SK-N-SH (cell line): ENCODE measurements at regions not wholly inside any gene's neighbourhood (a gene's known extent, or its start where the extent isn't known, plus 50 kb on each side); places are given as distances from the start of the nearest gene placed in this dataset.

Experiments used
- CTCF ChIA-PET: fragments of 300-600, 350-600 bp; formaldehyde crosslinking; extraction: SDS; loops from one replicate; lab custom pipeline; 2021; lab: Yijun Ruan, JAX
- POLR2A ChIA-PET: fragments of 350-600 bp; sonication (Branson Sonifier 250); formaldehyde crosslinking; extraction: SDS; loops from one replicate; lab custom pipeline; 2020; ENCODE audit warnings: antibody characterized with exemption, inconsistent platforms; lab: Yijun Ruan, JAX
- DNase-seq: peaks from one replicate; pipeline ENCODE4 v3.0.0; 2012
- H2AFZ ChIP-seq: fragments of 200-600 bp; sonication (generic); 2 replicates; pipeline ENCODE4 v1.8.1; 2016; ENCODE audit warnings: antibody characterized with exemption, mild to moderate bottlenecking, low read depth
- H3F3A ChIP-seq: fragments of 200-600 bp; sonication (generic); replicated peaks from 2 replicates; pipeline ENCODE3; 2016; ENCODE audit warnings: antibody characterized with exemption, mild to moderate bottlenecking; ENCODE audit not compliant: insufficient read depth
- H3K27ac ChIP-seq, 2 experiments: fragments of 200-500 bp in 1 of 2; fragments of 200-600 bp in 1 of 2; sonication (Bioruptor generic) in 1 of 2; sonication (generic), shearing (Covaris generic) in 1 of 2; 2 replicates each; pipeline versions ENCODE4 v1.5.1 to v1.6.1; 2014 to 2016; ENCODE audit warnings: low read depth in 2 of 2, inconsistent platforms in 1 of 2, low read length in 1 of 2, mild to moderate bottlenecking in 1 of 2, mixed read lengths in 1 of 2
- H3K27me3 ChIP-seq: fragments of 200-600 bp; sonication (generic), shearing (Covaris generic); 2 replicates; pipeline ENCODE4 v1.6.1; 2016; ENCODE audit warnings: mixed run types; ENCODE audit not compliant: insufficient read depth
- H3K36me3 ChIP-seq, 2 experiments: fragments of 200-500 bp in 1 of 2; fragments of 200-600 bp in 1 of 2; sonication (Bioruptor generic) in 1 of 2; sonication (generic) in 1 of 2; replicated peaks in 1 of 2; 2 replicates each; pipeline versions ENCODE3 to v1.5.1; 2014 to 2016; ENCODE audit warnings: low read length in 1 of 2, mild to moderate bottlenecking in 1 of 2; ENCODE audit not compliant: insufficient read depth in 2 of 2, control insufficient read depth in 1 of 2
- H3K4me1 ChIP-seq, 2 experiments: fragments of 200-500 bp in 1 of 2; fragments of 200-600 bp in 1 of 2; sonication (Bioruptor generic) in 1 of 2; sonication (generic), shearing (Covaris generic) in 1 of 2; 2 replicates each; pipeline versions ENCODE4 v1.5.1 to v1.6.1; 2014 to 2016; ENCODE audit warnings: low read depth in 1 of 2, low read length in 1 of 2, mixed run types in 1 of 2; ENCODE audit not compliant: insufficient read depth in 2 of 2, control insufficient read depth in 1 of 2
- H3K4me2 ChIP-seq: fragments of 200-600 bp; sonication (generic), shearing (Covaris generic); 2 replicates; pipeline ENCODE4 v1.6.1; 2017; ENCODE audit warnings: mixed run types
- H3K4me3 ChIP-seq, 2 experiments: fragments of 200-500 bp in 1 of 2; fragments of 200-600 bp in 1 of 2; sonication (Bioruptor generic) in 1 of 2; sonication (generic), shearing (Covaris generic) in 1 of 2; 2 replicates each; pipeline versions ENCODE4 v1.5.1 to v1.8.1; 2014 to 2016; ENCODE audit warnings: low read depth in 2 of 2, inconsistent platforms in 1 of 2, low read length in 1 of 2, mild to moderate bottlenecking in 1 of 2, mixed read lengths in 1 of 2, moderate library complexity in 1 of 2
- H3K79me2 ChIP-seq: fragments of 200-600 bp; sonication (generic); 2 replicates; pipeline ENCODE4 v1.8.1; 2017; ENCODE audit warnings: mild to moderate bottlenecking; ENCODE audit not compliant: insufficient read depth
- H3K9ac ChIP-seq: fragments of 200-600 bp; sonication (generic); 2 replicates; pipeline ENCODE4 v1.6.1; 2017; ENCODE audit warnings: mixed run types
- H3K9me2 ChIP-seq: fragments of 200-600 bp; sonication (generic); 2 replicates; pipeline ENCODE4 v1.6.1; 2017; ENCODE audit warnings: mixed run types
- H3K9me3 ChIP-seq: fragments of 200-600 bp; sonication (generic); 2 replicates; pipeline ENCODE4 v1.6.1; 2017; ENCODE audit warnings: mixed run types, mild to moderate bottlenecking, moderate library complexity
- H4K20me1 ChIP-seq: fragments of 200-600 bp; sonication (generic); 2 replicates; pipeline ENCODE4 v1.6.1; 2017; ENCODE audit warnings: mild to moderate bottlenecking, mixed run types; ENCODE audit not compliant: insufficient read depth
- EZH2phosphoT487 ChIP-seq: fragments of 200-600 bp; sonication (generic); IDR thresholded peaks from 2 replicates; pipeline ENCODE4 v1.6.1; 2017; ENCODE audit warnings: low read depth, mixed run types, mild to moderate bottlenecking, antibody characterized with exemption, moderate library complexity, borderline replicate concordance
- FOSL2 ChIP-seq: IDR thresholded peaks from 2 replicates; pipeline ENCODE4 v1.4.0; 2012; ENCODE audit warnings: low read depth, mild to moderate bottlenecking, moderate library complexity, borderline replicate concordance
- FOXJ3 ChIP-seq: sonication (generic); formaldehyde crosslinking; IDR thresholded peaks from 2 replicates; pipeline ENCODE4 v1.5.1; 2020; ENCODE audit warnings: mild to moderate bottlenecking, missing genetic modification reagents
- JUND ChIP-seq: IDR thresholded peaks from 2 replicates; pipeline ENCODE4 v1.4.0; 2012
- NRF1 ChIP-seq: IDR thresholded peaks from 2 replicates; pipeline ENCODE4 v1.6.1; 2012; ENCODE audit warnings: low read depth, mild to moderate bottlenecking, low read length
- RAD21 ChIP-seq: IDR thresholded peaks from 2 replicates; pipeline ENCODE4 v1.6.1; 2012; ENCODE audit warnings: mild to moderate bottlenecking, low read length
- RCOR1 ChIP-seq: fragments of 150-350 bp; IDR thresholded peaks from 2 replicates; pipeline ENCODE4 v1.6.1; 2017; ENCODE audit warnings: antibody characterized with exemption, low read length
- SMC3 ChIP-seq: IDR thresholded peaks from 2 replicates; pipeline ENCODE4 v1.6.1; 2012; ENCODE audit warnings: low read depth, low read length, improper control_type of control experiment
- YY1 ChIP-seq: IDR thresholded peaks from 2 replicates; pipeline ENCODE4 v1.4.0; 2012; ENCODE audit warnings: low read depth, mild to moderate bottlenecking
- WGBS: methylation state at CpG from one replicate; pipeline ENCODE4 v1.1.6; 2017; ENCODE audit warnings: low lambda C conversion rate; 5-methylcytosine and 5-hydroxymethylcytosine counted together
- TF ChIP-seq, protein P1 (sequence below): fragments of 150-350 bp; IDR thresholded peaks from 2 replicates; pipeline ENCODE4 v1.6.1; 2017; ENCODE audit warnings: antibody characterized with exemption, low read length, low read depth, borderline replicate concordance
- TF ChIP-seq, protein P2 (sequence below): IDR thresholded peaks from 2 replicates; pipeline ENCODE4 v1.4.0; 2012; ENCODE audit warnings: low read depth, borderline replicate concordance
- TF ChIP-seq, protein P3 (sequence below): fragments of 150-350 bp; IDR thresholded peaks from 2 replicates; pipeline ENCODE4 v1.6.1; 2016; ENCODE audit warnings: mild to moderate bottlenecking, low read depth, low read length
- TF ChIP-seq, protein P4 (sequence below): fragments of 200-600 bp; sonication (generic); IDR thresholded peaks from 2 replicates; pipeline ENCODE4 v1.6.1; 2017; ENCODE audit warnings: antibody characterized with exemption, mild to moderate bottlenecking, moderate library complexity

DNA sequence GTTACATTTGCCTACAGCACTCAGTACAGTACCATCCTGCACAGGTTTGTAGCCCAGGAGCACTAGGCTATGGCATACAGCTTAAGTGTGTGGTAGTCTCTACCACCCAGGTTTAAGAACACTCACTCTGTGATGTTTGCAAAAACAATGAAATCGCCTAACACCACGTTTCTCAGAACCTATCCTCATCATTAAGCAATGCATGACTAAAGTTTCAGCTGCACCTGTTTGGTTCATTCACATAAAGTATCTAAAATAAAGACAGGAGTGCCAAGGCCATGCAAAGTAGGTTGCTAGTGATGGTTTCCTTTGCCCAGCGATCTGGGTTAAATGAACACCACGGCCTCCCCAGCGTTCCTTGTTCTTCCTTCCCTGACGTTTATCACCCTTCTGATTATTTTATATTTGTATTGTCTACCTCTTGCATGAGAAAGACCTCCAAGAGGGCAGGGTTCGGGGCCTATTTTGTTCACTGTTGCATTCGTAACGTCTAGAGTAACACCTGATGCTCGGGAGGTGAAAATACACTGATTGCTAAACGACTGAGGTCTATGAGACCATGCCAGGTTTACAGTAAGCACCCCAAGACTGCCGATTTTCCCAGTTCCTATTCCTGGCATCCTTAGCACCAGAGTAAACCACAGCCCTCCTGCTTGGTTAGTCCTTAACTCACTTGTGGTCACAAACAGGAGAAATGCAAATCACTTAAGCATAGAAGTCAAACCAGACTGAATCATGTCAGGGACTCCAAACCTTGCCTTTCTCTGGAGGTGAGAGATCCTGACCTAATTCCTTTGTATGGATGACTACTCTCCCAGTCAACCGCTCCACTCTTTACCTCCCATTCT, 204.1 kb upstream of the NFE2L3 start:
- POLR2A ChIA-PET = no interaction called here
- TF ChIP-seq, protein P1, sequence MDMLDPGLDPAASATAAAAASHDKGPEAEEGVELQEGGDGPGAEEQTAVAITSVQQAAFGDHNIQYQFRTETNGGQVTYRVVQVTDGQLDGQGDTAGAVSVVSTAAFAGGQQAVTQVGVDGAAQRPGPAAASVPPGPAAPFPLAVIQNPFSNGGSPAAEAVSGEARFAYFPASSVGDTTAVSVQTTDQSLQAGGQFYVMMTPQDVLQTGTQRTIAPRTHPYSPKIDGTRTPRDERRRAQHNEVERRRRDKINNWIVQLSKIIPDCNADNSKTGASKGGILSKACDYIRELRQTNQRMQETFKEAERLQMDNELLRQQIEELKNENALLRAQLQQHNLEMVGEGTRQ = no peak
- TF ChIP-seq JUND = no peak
- no peak for TF ChIP-seq YY1
- no peak for TF ChIP-seq RCOR1
- H3K27me3 ChIP-seq = peaks cover 35% of the 10 kb centered on the region

DNA sequence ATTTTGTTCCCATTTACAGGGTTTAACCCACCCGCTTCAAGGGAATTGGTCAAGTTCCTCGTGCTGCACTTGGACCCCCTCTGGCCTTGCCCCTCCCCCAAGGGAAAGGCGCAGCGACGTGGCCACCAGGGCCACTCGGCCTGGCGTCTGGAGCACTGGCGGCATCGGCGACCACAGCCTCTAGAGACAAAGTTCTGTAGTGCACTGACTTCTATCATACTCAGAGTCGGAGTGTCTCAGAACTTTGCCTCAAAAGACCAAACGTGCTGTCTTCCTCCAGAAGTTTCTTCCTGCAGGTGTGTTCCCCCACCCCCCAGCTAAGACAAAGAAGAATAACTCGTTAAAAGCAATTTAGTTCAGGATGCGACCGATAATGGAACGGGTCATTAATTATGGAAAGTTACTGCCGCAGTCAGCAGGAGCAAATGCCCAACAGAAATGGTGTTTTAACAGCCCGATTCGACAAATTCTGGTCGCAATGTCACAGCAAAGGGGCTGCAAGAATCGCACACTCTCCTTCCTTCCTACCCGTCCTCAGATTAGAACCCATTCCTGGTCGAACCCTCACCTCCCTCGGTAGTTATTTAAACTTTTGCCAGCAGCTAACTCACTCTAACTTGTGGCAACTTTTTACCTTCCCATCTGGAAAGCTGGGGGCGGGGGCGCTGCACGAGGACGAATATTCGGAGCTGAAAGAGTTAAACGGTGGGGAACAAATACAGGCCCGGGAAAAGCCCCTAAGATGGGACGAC, 202.1 kb upstream of the NFE2L3 start:
- 25% methylated on average over 29 of the region's 32 CpGs for WGBS
- no peaks in the 10 kb centered on the region for H3K9me3 ChIP-seq
- H3K27me3 ChIP-seq = peaks cover 40% of the 10 kb centered on the region
- H2AFZ ChIP-seq = no peak overlapping the region
- H3K9ac ChIP-seq = no peak overlapping the region
- CTCF ChIA-PET = interaction anchor here (0.7 to 3.6 kb wide), 3 partner anchors 57 to 415 kb away, joined by 3 to 23 read pairs (median 9); no protein-coding TSS in a partner anchor
- no peaks in the 10 kb centered on the region for H3K79me2 ChIP-seq
- POLR2A ChIA-PET = no interaction called here
- no peak overlapping the region for H3K27ac ChIP-seq
- H4K20me1 ChIP-seq = no peaks in the 10 kb centered on the region
- H3K36me3 ChIP-seq = no peaks in the 10 kb centered on the region
- no peaks in the 10 kb centered on the region for H3F3A ChIP-seq
- H3K4me1 ChIP-seq = peaks cover 0 to 11% of the 10 kb centered on the region in 2 experiments; a peak in 1 of 4 replicates
- no peak for DNase-seq
- peak overlapping the region in 1 of 2 experiments; percentile 58; a peak in 2 of 4 replicates for H3K4me3 ChIP-seq
- no peak overlapping the region for H3K4me2 ChIP-seq
- no peaks in the 10 kb centered on the region for H3K9me2 ChIP-seq
- TF ChIP-seq NRF1 = no peak
- no peak for TF ChIP-seq EZH2phosphoT487
- TF ChIP-seq, protein P2, sequence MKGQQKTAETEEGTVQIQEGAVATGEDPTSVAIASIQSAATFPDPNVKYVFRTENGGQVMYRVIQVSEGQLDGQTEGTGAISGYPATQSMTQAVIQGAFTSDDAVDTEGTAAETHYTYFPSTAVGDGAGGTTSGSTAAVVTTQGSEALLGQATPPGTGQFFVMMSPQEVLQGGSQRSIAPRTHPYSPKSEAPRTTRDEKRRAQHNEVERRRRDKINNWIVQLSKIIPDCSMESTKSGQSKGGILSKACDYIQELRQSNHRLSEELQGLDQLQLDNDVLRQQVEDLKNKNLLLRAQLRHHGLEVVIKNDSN = no peak
- TF ChIP-seq RAD21 = no peak
- TF ChIP-seq, protein P3, sequence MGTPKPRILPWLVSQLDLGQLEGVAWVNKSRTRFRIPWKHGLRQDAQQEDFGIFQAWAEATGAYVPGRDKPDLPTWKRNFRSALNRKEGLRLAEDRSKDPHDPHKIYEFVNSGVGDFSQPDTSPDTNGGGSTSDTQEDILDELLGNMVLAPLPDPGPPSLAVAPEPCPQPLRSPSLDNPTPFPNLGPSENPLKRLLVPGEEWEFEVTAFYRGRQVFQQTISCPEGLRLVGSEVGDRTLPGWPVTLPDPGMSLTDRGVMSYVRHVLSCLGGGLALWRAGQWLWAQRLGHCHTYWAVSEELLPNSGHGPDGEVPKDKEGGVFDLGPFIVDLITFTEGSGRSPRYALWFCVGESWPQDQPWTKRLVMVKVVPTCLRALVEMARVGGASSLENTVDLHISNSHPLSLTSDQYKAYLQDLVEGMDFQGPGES = no peak
- TF ChIP-seq, protein P4, sequence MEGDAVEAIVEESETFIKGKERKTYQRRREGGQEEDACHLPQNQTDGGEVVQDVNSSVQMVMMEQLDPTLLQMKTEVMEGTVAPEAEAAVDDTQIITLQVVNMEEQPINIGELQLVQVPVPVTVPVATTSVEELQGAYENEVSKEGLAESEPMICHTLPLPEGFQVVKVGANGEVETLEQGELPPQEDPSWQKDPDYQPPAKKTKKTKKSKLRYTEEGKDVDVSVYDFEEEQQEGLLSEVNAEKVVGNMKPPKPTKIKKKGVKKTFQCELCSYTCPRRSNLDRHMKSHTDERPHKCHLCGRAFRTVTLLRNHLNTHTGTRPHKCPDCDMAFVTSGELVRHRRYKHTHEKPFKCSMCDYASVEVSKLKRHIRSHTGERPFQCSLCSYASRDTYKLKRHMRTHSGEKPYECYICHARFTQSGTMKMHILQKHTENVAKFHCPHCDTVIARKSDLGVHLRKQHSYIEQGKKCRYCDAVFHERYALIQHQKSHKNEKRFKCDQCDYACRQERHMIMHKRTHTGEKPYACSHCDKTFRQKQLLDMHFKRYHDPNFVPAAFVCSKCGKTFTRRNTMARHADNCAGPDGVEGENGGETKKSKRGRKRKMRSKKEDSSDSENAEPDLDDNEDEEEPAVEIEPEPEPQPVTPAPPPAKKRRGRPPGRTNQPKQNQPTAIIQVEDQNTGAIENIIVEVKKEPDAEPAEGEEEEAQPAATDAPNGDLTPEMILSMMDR = no peak
- TF ChIP-seq JUND = no peak
- no peak for TF ChIP-seq SMC3
- no peak for TF ChIP-seq FOSL2
- TF ChIP-seq FOXJ3 = no peak

More for the DNA sequence above, 204.1 kb upstream of the NFE2L3 start:
- CTCF ChIA-PET = interaction anchor here (0.6 to 3.6 kb wide), 3 partner anchors 55 to 720 kb away, joined by 3 to 23 read pairs (median 5); no protein-coding TSS in a partner anchor
- Histone ChIP-seq H3K9me2 (no peaks in the 10 kb centered on the region), H3K9me3 (no peaks in the 10 kb centered on the region), H4K20me1 (no peaks in the 10 kb centered on the region), H3K9ac (no peak overlapping the region), H3K4me2 (no peak overlapping the region), H3K4me3 (no peak overlapping the region), H3K36me3 (no peaks in the 10 kb centered on the region), H3F3A (no peaks in the 10 kb centered on the region), H3K4me1 (peaks cover 0 to 11% of the 10 kb centered on the region in 2 experiments; a peak in 1 of 4 replicates), H3K79me2 (no peaks in the 10 kb centered on the region), H2AFZ (no peak overlapping the region), H3K27ac (no peak overlapping the region)
- no peak for DNase-seq
- 38% methylated on average over 13 of the region's 13 CpGs for WGBS
